ENCODE measurements at regions not wholly inside any gene's neighbourhood (a gene's known extent, or its start where the extent isn't known, plus 50 kb on each side); places are given as distances from the start of the nearest gene placed in this dataset.

DNA sequence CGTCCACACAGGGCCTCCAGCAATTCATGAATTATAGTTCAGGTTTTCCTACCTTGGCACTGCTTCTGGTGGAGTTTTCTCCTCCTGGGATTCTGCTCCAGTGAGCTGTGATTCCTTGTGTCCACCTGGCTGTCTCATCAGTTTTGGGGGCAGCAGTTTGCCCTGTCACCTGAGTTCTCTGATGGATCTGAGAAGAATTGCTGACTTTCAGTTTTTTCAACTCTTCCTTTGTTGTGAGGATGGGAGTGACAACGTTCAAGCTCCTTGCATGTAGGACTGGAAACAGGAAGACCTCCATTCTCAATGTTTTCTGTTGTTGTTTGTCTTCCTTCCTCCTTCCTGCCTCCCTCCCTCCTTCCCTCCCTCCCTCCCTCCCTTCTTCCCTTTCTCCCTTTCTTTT, 359.0 kb downstream of the TSN start:
- ATAC-seq (no peak), DNase-seq (no peak)

DNA sequence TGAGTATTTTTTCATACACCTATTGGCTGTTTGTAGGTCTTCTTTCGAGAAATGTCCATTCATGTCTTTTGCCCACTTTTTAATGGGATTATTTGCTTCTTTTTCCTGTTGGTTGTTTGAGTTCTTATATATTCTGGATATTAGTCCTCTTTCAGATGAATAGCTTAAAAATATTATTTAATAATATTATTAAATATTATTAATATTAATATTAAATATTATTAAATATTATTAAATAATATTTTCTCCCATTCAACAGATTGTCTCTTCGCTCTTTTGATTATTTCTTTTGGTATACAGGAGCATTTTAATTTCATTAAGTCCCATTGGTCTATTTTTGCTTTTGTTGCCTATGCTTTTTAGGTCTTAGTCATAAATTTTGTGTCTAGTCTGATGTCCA, 361.9 kb downstream of the TSN start:
- DNase-seq (no peak), ATAC-seq (no peak)

DNA sequence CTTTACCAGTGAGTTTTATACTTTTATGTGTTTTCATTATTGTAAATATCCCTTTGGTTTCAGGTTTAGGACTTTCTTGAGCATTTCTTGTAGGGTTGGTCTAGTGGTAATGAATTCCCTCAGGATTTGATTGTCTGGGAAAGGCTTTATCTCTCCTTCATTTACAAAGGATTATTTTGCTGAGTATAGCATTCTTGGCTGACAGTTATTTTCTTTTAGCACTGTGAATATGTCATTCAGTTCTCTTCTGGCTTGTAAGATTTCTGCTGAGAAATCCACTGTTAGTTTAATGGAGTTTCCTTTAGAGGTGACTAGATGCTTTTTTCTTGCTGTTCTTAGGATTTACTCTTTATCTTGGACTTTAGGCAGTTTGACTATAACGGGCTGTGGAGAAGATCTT, 373.9 kb downstream of the TSN start:
- ATAC-seq (no peak), DNase-seq (no peak)

DNA sequence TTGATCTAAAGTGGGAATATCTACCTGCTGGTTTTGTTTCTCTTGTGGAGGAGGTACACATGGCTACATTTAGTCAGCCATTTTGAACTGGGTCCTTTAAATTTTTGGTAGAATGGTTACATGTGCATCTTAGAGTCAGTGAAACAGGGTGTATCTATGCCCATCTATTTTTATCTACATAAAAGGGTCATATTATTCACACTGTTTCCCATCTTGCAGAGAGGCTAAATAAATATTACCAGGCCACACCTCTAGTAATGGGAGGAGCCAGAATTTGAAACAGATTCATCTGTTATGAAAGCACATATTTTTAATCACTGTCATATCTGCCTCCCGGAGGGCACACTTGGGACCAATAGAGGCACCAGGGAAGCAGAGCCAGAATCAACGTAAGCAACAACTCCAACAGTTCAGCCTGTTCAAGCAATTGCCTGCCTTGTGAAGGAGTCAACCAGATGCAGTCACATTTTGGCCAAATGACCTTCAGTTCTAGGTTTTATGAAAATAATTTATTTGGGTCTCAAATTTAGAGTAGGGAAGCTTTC, 376.8 kb downstream of the TSN start:
- DNase-seq (no peak), ATAC-seq (no peak)

DNA sequence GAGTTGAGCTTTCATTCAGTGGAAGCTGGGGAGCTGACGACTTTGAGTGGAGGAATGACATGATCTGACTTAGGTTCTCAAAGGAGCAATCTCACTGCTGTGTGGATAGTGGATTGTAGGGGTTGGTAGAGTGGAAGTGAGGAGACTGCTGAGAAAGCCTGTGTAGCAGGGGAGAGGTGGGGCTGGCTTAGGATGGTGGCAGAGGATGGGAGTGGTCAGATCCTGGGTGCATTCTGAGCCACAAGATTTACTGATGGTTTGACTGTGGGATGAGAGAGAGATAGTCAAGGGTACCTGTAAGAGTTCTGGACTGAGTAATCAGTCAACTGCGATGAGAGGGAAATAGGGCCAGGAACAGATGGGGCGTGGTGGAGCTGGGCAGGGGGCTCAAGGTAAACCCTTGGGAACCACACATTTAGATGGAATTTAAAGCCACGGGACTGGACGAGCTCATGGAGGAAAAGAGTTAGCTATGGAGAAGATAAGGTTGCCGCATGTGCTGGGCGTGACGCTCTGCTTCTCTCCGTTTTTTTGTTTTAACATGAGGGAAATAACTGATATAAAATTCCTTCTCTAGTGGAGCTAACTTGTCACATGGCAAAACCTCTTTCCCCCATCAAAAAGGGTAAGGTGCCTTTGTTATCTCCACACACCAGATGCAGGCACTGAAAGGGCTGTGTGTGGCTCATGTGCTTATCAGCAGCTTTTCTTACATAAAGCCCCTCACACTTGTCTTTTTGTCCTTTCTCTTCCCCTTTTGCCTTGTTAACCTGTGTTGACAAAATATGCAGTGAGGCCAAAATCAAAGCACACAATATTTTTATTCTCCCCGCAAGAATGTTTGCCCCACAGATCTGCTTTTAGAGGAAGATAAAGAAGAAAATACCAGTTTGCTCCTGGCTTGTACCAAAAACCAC, 379.8 kb downstream of the TSN start:
- no peak for DNase-seq
- ATAC-seq = no peak

DNA sequence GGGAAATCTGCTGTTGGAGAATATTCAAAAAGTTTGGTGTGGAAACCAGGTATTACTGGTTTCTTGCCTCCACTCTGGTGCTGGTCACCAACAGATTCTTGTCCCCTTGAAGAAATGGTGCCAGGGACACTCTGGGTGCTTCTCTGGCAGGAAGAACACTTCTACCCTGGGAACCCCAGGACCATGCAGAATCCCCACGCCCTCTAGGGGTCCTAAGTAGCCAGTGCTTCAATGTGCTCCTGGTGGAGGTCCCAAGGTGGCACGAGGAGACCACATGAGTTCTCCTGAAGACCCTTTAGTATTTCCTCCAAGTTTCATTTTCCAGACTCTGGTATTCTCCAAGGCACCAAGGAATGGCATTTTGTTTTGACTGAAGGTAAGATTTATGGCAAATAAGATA, 380.6 kb downstream of the TSN start:
- ATAC-seq (no peak), DNase-seq (no peak)

DNA sequence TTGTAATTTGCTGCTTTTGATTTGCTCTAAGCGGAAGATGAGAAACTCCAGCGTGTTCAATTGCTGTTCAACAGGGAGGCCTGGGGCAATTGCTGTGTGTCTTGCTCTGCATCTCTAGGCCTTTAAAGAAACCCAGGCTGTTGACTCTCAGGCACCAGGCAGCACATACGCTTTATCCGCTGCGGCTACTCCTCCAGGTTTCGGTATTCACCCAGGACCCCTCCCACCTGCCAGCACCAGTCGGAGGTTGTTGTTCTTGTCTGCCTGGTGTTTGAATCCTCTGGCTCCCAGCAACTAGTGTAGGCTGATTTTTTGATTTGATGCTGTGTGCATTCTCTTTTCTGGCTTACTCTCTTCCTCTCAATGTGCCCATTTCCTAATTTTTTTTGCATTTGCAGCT, 383.1 kb downstream of the TSN start:
- no peak for ATAC-seq
- DNase-seq = no peak

DNA sequence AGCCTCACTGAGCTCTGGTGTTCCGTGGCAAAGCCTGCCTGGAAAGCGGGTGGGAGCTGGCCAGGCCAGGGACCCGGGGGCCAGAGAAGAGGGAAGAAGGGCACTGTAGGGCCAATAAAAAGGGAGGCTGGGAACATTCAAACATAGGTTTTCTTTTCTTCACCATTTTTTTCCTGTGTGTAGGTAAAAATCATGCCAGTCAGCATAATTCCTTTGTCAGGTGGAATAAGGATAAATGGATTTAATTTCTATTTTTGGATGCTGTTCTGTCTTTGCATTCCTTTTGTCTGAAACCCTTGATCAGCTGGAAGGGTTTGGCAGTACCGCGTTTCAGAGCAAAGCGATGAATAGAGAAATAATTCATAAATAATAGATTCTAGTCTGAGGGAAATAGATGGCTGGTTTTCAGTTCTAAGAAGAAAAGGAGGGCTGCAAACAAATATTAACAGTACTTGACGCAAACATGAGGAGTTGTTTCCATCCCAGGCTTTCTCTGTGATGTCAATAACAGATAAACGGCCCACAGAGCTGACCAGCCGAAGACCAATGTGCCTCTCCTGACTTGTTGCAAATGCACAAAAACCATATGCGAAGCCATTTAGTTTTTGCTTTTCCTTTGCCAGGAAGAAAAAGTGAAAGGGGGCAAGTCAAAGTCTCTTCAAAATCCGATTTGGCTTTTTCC, 384.4 kb downstream of the TSN start:
- ATAC-seq = no peak
- no peak for DNase-seq

DNA sequence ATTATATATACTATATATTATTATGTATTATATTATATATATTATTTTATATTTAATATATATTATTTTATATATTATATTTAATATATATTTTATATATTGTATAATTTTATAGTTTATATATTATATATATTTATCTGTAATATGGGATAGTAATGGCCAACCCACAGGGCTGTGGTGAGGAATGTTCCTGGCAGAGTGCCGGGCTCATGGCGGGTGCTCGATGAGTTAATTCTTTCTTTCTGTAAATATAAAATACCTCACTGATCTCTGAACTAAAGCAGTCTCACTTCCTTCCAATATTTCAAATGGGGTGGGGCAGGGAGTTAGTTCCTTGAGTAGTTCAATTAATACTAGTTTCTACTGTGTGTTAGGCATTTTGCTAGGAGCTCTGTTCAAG, 389.4 kb downstream of the TSN start:
- DNase-seq (no peak), ATAC-seq (no peak)

DNA sequence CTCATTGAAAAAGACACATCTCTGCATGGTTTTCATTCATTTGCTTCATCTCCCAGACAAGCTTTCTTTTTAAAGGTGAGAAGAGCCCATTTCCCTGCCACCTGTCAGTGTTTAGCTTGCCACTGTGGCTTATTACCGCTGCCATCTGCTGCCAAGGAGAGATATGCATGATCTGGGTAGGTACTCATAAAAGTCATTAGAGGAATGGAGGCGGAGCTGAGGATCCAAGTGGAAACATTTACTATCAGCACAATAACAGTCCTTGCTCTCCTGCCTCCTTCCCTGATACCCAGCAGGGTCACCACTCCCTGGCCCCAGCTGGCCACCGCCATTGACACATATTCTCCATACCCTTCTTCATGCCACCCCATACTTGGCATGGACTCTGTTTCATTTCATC, 390.4 kb downstream of the TSN start:
- DNase-seq = no peak
- no peak for ATAC-seq

DNA sequence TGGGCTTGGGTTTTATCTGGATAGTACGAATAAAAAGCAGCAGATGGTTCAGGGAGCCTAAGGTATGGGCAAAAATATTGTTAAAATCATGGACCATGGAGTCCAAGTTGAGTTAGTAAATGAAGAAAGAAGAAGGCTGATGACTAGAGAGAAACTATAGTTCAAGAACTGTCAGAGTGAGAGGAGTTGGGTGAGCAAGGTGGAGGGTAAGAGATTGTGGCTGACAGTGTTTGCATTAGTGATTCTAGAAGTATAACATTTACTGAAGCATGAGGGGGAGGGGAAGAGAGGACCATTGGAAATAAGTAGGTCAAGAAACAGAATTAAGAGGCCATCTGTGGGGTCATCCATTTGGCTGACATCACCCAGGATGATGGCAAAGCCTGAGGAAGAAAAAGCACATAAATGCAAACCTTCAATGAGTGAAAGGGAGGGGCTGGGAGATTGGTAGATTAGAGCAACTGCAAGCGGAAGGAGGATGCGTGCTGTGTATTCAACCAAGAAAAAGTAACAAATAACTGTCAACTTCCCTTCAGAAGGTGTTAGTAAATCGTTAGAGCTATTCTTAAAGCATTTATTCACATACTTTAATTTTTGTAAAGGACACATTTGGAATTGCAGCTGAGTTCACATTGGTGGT, 392.8 kb downstream of the TSN start:
- DNase-seq (no peak), ATAC-seq (no peak)

DNA sequence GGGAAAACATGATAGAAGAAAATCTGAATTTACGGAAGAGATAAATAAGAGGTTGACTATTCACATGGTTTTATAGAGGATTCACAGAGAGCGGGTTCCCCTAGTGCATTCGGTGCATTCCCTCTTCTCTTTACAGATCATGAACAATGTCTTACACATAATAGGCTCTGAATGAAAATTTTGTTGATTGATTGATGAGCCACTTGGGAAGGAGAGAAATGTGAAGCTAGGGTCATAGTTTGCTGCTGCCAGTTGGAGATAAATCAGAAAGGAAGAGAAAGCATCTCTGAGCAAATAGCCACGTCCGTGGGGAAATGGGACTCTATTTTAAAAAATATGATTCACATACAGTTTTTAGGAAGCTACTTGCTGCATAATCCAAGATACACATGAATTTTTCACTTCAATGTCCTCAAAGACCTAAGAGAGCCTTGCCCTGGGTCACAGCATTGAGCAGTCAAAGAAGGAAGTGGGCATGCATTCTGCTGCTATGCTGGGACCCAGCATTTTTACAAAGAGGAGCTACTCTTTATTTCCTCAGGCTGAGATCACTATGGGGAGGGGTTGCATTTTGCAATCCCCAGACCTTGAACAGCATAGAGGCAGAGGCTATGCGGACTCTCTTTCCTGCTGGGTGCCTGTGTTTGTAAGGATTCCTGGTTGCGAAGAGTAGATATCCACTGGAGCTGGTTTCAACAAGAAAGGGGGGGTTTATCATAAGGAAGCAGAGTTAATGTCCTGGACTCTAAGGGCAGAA, 395.3 kb downstream of the TSN start:
- no peak for DNase-seq

DNA sequence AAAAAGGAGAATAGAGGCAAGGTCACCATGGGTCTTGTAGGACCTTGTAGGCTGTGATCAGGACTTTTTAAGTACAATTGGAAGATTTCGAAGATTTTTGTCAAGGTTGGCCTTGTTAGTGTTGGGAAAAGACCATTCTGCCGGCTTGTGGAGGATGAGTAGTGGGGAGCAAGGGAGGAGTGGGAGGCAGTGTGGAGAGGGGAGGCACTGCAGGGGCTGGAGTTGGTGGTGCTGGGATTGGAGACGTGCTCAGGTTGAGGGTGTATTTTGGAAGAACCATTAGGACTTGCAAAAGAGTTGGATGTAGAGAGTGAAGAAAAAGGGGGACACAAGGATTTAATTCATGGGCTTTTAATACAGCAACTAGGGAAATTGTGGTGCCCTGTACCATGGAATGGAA, 397.1 kb downstream of the TSN start:
- no peak for ATAC-seq
- no peak for DNase-seq

More for the DNA sequence above, 395.3 kb downstream of the TSN start:
- no peak for ATAC-seq

DNA sequence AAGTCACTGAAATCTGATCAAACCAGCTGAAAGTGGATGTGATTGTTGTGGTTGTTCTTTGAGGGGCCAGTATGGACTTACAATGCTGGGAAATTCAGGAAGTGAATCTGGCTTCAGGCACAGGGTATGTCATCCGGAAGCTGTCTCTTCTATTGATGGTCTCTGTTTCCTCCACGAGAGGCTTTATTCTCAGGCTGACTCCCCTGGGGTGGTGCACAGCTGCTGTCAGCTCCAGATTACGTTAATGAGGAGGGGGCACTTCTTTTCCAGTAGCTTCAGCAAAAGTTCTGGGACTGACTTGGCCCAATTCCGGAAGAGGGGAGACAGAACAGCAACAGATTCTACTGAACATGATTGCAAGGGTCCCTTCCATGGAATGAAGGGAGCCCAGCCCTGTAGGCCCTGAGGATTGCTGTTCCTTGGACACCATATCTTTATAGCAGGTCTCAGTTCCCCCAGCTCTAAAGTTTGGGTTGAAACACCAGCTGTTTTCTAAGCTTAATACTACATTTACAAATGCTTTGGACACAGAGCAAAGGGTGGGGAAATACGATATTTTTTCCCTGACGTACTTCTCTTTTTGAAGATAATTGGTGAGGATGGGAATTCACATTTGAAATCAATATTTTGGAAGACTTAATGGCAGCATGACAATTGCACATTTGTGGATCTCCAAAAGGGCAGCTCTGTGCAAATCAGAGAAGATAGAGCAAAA, 400.9 kb downstream of the TSN start:
- DNase-seq (no peak), ATAC-seq (no peak)

DNA sequence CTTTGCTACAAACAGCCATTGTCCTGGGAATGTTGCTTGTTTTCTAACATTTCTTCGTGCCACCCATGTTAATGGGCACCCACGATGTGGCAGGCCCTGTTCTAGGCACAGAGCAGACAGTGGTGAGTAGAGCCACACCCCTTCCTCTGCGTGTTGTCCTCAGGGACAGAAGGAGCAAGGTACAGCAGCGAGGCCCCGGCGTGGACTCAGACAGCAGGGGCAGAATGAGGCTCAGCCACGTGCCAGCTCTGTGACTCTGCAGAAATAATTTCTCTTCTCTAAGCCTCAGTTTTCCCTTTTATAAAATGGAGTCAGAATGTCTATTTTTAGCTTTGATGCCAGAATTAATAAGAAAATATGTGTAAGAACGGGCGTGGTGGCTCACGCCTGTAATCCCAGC, 401.7 kb downstream of the TSN start:
- no peak for ATAC-seq
- DNase-seq = no peak

DNA sequence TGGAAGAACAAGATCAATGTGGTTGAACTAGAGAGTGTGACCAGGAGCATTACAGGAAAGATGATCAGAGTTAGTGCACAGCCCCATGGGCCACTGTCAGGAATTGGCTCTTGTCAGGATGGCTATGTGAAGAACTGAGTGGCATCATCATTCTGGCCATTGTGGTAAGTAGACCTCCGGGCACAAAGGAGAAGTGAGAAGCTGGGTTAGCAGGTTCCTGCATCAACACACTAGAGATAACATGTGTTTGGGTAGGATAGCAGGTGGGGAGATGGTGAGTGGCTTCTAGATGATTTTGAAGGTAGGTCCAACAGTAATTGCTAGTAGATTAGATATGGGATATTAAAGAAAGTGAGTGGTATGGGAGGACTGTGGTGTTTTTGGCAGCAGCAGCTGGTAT, 408.2 kb downstream of the TSN start:
- no peak for DNase-seq
- no peak for ATAC-seq

DNA sequence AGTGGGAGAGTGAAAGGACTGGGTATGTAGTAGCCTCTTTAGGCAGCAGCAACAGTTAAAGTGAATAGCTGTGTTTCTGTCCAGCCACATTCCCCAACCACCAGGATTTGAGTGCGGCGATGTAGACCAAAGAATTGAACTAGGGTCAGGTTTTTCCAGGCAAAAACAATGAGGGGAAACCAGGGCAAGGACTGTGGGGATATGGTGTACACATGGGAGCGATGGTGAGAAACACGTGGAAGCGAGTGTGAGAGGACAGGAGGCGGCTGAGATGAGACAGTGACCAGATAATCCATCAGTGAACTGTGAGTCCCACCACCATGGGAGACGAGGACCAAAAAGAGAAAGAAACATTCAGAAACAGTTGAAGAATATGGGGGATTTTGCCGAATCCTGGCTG, 409.5 kb downstream of the TSN start:
- ATAC-seq = no peak
- no peak for DNase-seq

DNA sequence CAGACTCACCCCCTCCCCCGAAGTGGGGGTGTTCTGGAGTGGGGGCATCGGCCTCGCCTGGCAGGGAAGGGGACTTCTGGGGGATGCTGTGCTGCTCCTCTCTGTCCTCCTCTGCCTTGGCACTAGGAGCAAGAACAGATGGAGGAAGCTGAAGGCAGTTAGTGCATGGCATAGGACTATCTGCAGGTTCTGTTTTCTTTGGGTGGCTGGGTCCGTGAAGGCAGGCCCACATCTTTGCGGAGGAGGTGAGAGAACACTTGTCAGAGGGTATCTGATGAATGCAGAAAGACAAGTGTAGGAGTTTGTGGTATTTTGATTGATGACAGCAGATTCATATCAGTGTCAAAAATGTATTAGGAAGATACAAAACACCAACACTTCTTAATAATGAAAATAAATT, 411.4 kb downstream of the TSN start:
- no peak for DNase-seq
- ATAC-seq = no peak

DNA sequence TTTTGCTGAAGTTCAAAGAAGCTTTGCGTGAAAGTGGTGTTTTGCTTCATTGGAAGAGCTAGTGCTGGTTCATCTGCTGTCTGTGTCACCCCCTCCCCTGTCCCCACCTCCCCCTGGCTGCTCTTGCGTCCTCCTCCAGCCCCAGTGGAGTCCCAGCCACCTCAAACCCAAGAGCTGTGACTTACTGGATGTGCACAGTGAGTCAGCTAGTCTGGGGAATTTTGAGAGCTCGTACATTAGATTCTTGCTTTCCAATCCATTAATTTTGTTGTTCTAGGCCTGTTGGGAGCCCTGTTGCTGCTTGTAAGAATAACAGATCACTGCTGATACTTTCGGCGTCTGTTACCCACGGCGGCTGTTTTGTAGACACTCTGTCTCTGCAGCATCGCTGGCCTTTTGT, 412.1 kb downstream of the TSN start:
- no peak for DNase-seq
- ATAC-seq = no peak

DNA sequence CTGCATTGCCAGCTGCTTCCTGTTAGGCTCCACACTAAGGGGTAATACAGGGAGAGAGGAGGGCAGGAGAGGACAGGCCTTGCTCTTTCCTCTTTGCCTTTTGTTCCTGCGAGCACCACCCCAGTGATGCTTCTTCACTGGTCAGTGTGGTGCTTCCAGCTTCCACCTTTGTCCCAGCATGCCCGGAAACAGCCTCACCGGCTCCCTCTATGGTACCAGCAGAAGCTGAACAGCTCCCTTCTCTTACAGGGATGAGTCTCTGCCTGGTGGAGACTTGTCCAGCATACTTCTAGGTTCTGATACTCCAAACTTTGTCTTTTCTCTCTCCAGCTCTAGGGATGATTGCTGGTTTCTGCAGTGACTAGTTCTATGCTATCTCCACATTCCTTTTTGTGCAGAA, 413.3 kb downstream of the TSN start:
- no peak for ATAC-seq
- no peak for DNase-seq

DNA sequence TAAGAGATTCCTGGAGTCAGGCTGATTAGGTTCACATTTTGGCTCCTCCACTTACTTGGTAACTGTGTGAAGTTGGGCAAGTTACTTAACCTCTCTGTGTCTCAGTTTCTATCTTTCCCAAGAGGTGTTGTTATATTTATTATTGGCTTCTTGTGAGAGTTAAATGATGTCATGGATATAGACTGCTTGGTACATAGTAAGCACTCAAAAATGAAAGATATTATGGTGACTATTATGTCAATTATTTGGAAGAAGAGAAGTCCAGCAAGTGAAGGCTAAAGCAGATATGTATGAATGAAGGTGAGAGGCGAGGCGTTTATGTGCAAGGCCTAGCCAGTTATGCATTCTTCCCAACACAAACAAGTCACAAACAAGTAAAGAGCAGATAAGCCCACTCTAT, 417.4 kb downstream of the TSN start:
- no peak for ATAC-seq
- no peak for DNase-seq

DNA sequence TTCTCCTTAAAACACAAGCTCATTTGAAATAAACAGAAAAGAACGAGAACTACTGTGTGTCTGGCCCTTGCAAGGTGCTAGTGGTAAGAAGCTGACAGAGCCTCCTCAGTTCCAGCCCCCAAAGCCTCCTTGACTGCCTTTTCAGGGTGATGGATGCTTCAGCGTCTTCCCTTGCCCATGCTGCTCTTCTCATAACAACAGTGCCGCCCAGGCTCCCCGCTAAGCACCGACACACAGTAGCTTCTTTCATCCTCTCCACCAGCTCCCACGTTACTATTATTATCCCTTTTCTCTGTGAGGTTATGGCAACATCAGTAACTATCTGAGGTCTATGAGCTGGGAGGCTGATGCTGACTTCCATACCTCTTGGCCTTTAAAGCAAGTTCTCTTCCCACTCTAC, 418.6 kb downstream of the TSN start:
- DNase-seq (no peak), ATAC-seq (no peak)

All from stimulated activated naive CD8-positive, alpha-beta T cell treated with anti-CD3 and anti-CD28 coated beads, Interleukin-15, Interleukin-2, amounts not matched to agents 100 U/mL and 50 U/mL, for 24 hours (primary cell).